Mesenchymal stem cell (in vitro differentiated cells and primary cell): ENCODE measurements at regions not wholly inside any gene's neighbourhood (a gene's known extent, or its start where the extent isn't known, plus 50 kb on each side); places are given as distances from the start of the nearest gene placed in this dataset.

Source experiments
- DNase-seq: peaks from one replicate; pipeline ENCODE4 v3.0.0-alpha.2; 2013
- H2AFZ ChIP-seq: one replicate; pipeline ENCODE4 v1.6.1; 2013; ENCODE audit warnings: low read depth, mild to moderate bottlenecking, control low read depth, inconsistent platforms, low read length, moderate library complexity
- H2AK5ac ChIP-seq: 2 replicates; pipeline ENCODE4 v1.6.1; 2013; ENCODE audit warnings: low read length, moderate library complexity, mild to moderate bottlenecking, inconsistent platforms; ENCODE audit not compliant: severe bottlenecking
- H2BK120ac ChIP-seq: one replicate; pipeline ENCODE4 v1.6.1; 2013; ENCODE audit warnings: low read depth, mild to moderate bottlenecking, inconsistent platforms, low read length, moderate library complexity
- H2BK12ac ChIP-seq, 2 experiments: one replicate each; pipeline ENCODE4 v1.6.1; 2013; ENCODE audit warnings: inconsistent platforms in 2 of 2, low read length in 2 of 2, mild to moderate bottlenecking in 2 of 2, moderate library complexity in 2 of 2, control low read depth in 1 of 2
- H2BK15ac ChIP-seq: one replicate; pipeline ENCODE4 v1.6.1; 2013; ENCODE audit warnings: mild to moderate bottlenecking, low read depth, inconsistent platforms; ENCODE audit not compliant: poor library complexity, severe bottlenecking
- H2BK5ac ChIP-seq: 2 replicates; pipeline ENCODE4 v1.6.1; 2013; ENCODE audit warnings: low read depth, mild to moderate bottlenecking, low read length, control low read depth, inconsistent platforms; ENCODE audit not compliant: poor library complexity, severe bottlenecking
- H3K14ac ChIP-seq, 2 experiments: one replicate each; pipeline ENCODE4 v1.6.1; 2013; ENCODE audit warnings: inconsistent platforms in 2 of 2, low read length in 2 of 2, control low read depth in 1 of 2, mild to moderate bottlenecking in 1 of 2, moderate library complexity in 1 of 2
- H3K18ac ChIP-seq, 2 experiments: one replicate each; pipeline ENCODE4 v1.6.1; 2013; ENCODE audit warnings: inconsistent platforms in 2 of 2, low read length in 2 of 2, control low read depth in 1 of 2, low read depth in 1 of 2, mild to moderate bottlenecking in 1 of 2
- H3K23ac ChIP-seq, 2 experiments: one replicate each; pipeline ENCODE4 v1.6.1; 2013; ENCODE audit warnings: inconsistent platforms in 2 of 2, low read length in 2 of 2, mild to moderate bottlenecking in 2 of 2, moderate library complexity in 2 of 2, control low read depth in 1 of 2
- H3K27ac ChIP-seq: 2 replicates; pipeline ENCODE4 v1.5.1; 2013; ENCODE audit warnings: mild to moderate bottlenecking, moderate library complexity, low read length, control low read depth, inconsistent platforms; ENCODE audit not compliant: poor library complexity, severe bottlenecking
- H3K27me3 ChIP-seq, 2 experiments: 2 replicates each; pipeline versions ENCODE4 v1.6.1 to v1.7.0; 2013; ENCODE audit warnings: low read length in 2 of 2, mild to moderate bottlenecking in 2 of 2, moderate library complexity in 2 of 2, control low read depth in 1 of 2, inconsistent platforms in 1 of 2; ENCODE audit not compliant: control insufficient read depth in 1 of 2, insufficient read depth in 1 of 2
- H3K36me3 ChIP-seq, 2 experiments: 2 replicates each; pipeline versions ENCODE4 v1.6.1 to v1.7.0; 2013; ENCODE audit warnings: low read length in 2 of 2, control low read depth in 1 of 2, inconsistent platforms in 1 of 2, low read depth in 1 of 2, mild to moderate bottlenecking in 1 of 2; ENCODE audit not compliant: insufficient read depth in 2 of 2, control insufficient read depth in 1 of 2
- H3K4ac ChIP-seq, 2 experiments: one replicate each; pipeline ENCODE4 v1.6.1; 2013; ENCODE audit warnings: inconsistent platforms in 2 of 2, low read length in 2 of 2, mild to moderate bottlenecking in 2 of 2, moderate library complexity in 2 of 2, control low read depth in 1 of 2, low read depth in 1 of 2
- H3K4me1 ChIP-seq: 2 replicates; pipeline ENCODE4 v1.6.1; 2013; ENCODE audit warnings: low read depth, low read length, control low read depth; ENCODE audit not compliant: control insufficient read depth, insufficient read depth
- H3K4me2 ChIP-seq: 2 replicates; pipeline ENCODE4 v1.6.1; 2013; ENCODE audit warnings: low read length, mild to moderate bottlenecking, inconsistent platforms; ENCODE audit not compliant: poor library complexity, severe bottlenecking
- H3K4me3 ChIP-seq, 2 experiments: 2 replicates each; pipeline versions ENCODE4 v1.5.1 to v1.7.0; 2013; ENCODE audit warnings: low read length in 2 of 2, mild to moderate bottlenecking in 2 of 2, control low read depth in 1 of 2, low read depth in 1 of 2; ENCODE audit not compliant: insufficient read depth in 1 of 2
- H3K79me1 ChIP-seq: replicated peaks from 2 replicates; pipeline ENCODE4 v1.6.1; 2013; ENCODE audit warnings: mild to moderate bottlenecking, control low read depth, low read length, inconsistent platforms; ENCODE audit not compliant: poor library complexity, severe bottlenecking
- H3K9ac ChIP-seq: 2 replicates; pipeline ENCODE4 v1.7.0; 2013; ENCODE audit warnings: mild to moderate bottlenecking, low read length, moderate library complexity
- H3K9me3 ChIP-seq: 2 replicates; pipeline ENCODE4 v1.7.0; 2013; ENCODE audit warnings: mild to moderate bottlenecking, low read length; ENCODE audit not compliant: control insufficient read depth
- H4K8ac ChIP-seq: one replicate; pipeline ENCODE4 v1.6.1; 2013; ENCODE audit warnings: inconsistent platforms, mild to moderate bottlenecking, low read length, moderate library complexity
- H4K91ac ChIP-seq: one replicate; pipeline ENCODE4 v1.6.1; 2013; ENCODE audit warnings: mild to moderate bottlenecking, low read length, inconsistent platforms
- WGBS: methylation state at CpG from one replicate; pipeline ENCODE4 v1.1.7; 2013; ENCODE audit warnings: mixed read lengths; 5-methylcytosine and 5-hydroxymethylcytosine counted together

DNA sequence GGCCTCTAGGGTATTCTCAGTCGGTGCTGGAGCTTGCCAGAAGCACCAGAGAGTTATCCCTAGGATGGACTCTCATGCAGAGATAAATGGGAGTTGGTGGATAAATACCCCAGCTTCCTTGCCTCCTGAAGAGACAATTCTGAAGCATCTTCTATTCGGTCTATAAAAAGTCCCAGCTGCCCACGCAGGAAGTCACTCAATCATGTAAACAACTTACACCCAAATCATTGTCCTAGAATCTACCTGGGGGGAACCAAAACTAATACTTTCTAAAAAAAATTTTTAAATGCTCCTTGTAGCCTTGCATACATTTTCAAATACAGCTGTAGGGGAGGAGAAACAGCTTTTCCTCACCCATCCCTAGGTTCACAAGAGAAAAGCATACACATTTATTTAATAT is 66.6 kb upstream of the ELAC2 start:
- H3K36me3 ChIP-seq = no peaks in the 10 kb centered on the region
- no peak overlapping the region for H2BK120ac ChIP-seq
- peaks cover 0 to 28% of the 10 kb centered on the region in 2 experiments for H3K27me3 ChIP-seq
- no peak overlapping the region for H3K18ac ChIP-seq
- H3K4ac ChIP-seq = no peak overlapping the region
- H2AFZ ChIP-seq = no peak overlapping the region
- no peak overlapping the region for H2BK15ac ChIP-seq
- no peak overlapping the region for H4K8ac ChIP-seq
- H3K9ac ChIP-seq = no peak overlapping the region
- no peak overlapping the region for H3K14ac ChIP-seq
- H3K79me1 ChIP-seq = no peaks in the 10 kb centered on the region
- H3K23ac ChIP-seq = no peak overlapping the region
- H4K91ac ChIP-seq = no peak overlapping the region
- H3K4me2 ChIP-seq = no peak overlapping the region
- H3K4me3 ChIP-seq = no peak overlapping the region
- H3K9me3 ChIP-seq = no peaks in the 10 kb centered on the region
- no peak overlapping the region for H2AK5ac ChIP-seq
- 57% methylated on average over 3 of the region's 3 CpGs for WGBS
- no peak for DNase-seq
- H2BK12ac ChIP-seq = no peak overlapping the region
- H2BK5ac ChIP-seq = no peak overlapping the region
- no peaks in the 10 kb centered on the region for H3K4me1 ChIP-seq
- no peak overlapping the region for H3K27ac ChIP-seq

DNA sequence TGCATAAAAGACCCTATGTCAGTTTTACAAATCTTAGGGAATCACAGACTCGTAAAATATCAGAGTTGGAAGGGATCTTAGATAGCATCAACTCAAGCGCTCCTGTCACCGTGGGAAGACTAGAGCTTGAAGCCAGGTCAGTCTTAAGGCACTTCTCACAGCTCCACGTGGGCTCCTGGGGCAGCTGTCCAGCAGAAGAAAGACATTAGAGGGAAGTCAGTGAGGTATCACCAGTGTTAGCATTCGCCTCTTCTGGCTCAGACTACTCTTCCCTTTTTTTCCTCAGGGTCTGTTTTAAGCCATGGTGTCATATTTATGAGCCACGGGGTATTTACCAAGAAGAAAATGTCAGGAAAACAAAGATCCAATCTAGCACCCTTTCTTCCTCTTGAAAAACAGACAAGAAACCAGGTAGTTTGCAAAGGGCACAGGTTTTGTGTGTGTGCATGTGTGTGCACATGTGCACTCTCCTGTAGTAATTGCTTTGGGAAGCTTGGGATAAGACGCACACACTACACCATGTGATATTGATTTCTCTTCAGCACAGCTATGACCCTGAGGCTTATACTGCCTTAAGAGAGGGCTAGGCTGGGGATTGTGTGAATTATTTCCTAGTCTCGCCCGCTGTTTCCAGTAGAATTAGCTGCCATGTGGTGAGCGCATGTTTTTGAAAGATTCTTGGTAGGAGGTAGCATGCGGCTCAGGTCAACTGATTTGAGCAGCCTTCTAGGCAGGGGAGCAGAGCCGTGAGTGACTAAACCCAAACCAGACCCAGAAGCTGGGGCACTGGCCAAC is 61.0 kb upstream of the ELAC2 start:
- Histone ChIP-seq H3K79me1 (no peaks in the 10 kb centered on the region), H3K4ac (no peak overlapping the region), H2AK5ac (no peak overlapping the region), H4K91ac (no peak overlapping the region), H3K14ac (no peak overlapping the region), H3K36me3 (no peaks in the 10 kb centered on the region), H3K23ac (no peak overlapping the region), H2BK12ac (no peak overlapping the region), H3K27me3 (peaks cover 0 to 28% of the 10 kb centered on the region in 2 experiments), H2AFZ (no peak overlapping the region), H3K9ac (no peak overlapping the region), H3K4me3 (no peak overlapping the region), H4K8ac (no peak overlapping the region), H2BK15ac (no peak overlapping the region), H3K9me3 (no peaks in the 10 kb centered on the region), H3K4me2 (no peak overlapping the region), H2BK120ac (no peak overlapping the region), H3K18ac (no peak overlapping the region), H2BK5ac (no peak overlapping the region), H3K4me1 (no peaks in the 10 kb centered on the region), H3K27ac (no peak overlapping the region)
- no peak for DNase-seq
- WGBS = 70% methylated on average over 11 of the region's 12 CpGs

DNA sequence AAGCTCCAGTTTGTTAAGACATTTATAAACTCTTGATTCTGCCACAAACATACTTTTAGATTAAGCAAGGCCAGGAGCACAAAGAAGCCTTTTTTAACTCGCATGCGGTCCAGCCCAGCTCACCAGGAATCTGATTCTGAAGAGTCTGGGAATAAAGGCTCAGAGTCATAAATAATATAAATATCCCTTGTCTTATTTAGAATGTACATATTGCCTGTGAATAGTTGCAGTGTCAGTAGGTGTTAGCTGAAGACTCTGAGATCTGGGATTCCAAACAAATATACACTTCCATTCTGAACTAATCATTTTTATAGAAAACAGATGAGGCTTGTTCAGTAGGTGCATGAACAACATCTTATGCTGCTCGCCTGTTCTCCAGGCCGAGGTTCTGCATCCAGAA is 59.1 kb upstream of the ELAC2 start:
- H3K27ac ChIP-seq = no peak overlapping the region
- H3K79me1 ChIP-seq = no peaks in the 10 kb centered on the region
- no peaks in the 10 kb centered on the region for H3K4me1 ChIP-seq
- H4K91ac ChIP-seq = no peak overlapping the region
- no peak for DNase-seq
- H3K36me3 ChIP-seq = no peaks in the 10 kb centered on the region
- no peak overlapping the region for H2BK120ac ChIP-seq
- H2AFZ ChIP-seq = no peak overlapping the region
- H3K4ac ChIP-seq = no peak overlapping the region
- no peak overlapping the region for H2AK5ac ChIP-seq
- no peak overlapping the region for H3K23ac ChIP-seq
- WGBS = 100% methylated on average over 2 of the region's 4 CpGs
- H3K4me3 ChIP-seq = no peak overlapping the region
- H3K27me3 ChIP-seq = peaks cover 0 to 18% of the 10 kb centered on the region in 2 experiments
- no peak overlapping the region for H3K4me2 ChIP-seq
- H3K18ac ChIP-seq = no peak overlapping the region
- H4K8ac ChIP-seq = no peak overlapping the region
- H2BK5ac ChIP-seq = no peak overlapping the region
- no peaks in the 10 kb centered on the region for H3K9me3 ChIP-seq
- no peak overlapping the region for H2BK15ac ChIP-seq
- no peak overlapping the region for H2BK12ac ChIP-seq
- no peak overlapping the region for H3K14ac ChIP-seq
- no peak overlapping the region for H3K9ac ChIP-seq

DNA sequence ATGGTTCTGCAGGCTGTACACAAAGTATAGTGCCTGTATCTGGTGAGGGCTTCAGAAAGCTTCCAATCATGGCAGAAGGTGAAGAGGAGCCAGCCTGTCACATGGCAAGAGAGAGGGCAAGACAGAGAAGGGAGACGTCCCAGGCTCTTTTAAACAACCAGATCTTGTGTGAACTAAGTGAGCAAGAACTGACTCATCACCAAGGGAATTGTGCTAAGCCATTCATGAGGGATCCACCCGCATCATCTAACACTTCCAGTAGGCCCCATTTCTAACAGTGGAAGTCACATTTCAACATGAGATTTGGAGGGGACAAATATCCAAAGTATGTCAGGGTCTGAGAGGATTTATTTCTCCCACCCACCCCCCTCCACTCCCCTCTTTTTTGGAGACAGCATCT is 56.2 kb upstream of the ELAC2 start:
- Histone ChIP-seq H4K91ac (no peak overlapping the region), H3K18ac (no peak overlapping the region), H2BK12ac (no peak overlapping the region), H2BK15ac (no peak overlapping the region), H2BK5ac (no peak overlapping the region), H3K4me3 (peak overlapping the region in 1 of 2 experiments; percentile 39), H3K4ac (no peak overlapping the region), H3K9ac (no peak overlapping the region), H3K36me3 (no peaks in the 10 kb centered on the region), H2AK5ac (no peak overlapping the region), H3K4me1 (no peaks in the 10 kb centered on the region), H3K79me1 (no peaks in the 10 kb centered on the region), H3K27me3 (peaks cover 0 to 22% of the 10 kb centered on the region in 2 experiments), H3K14ac (no peak overlapping the region), H3K9me3 (no peaks in the 10 kb centered on the region), H3K27ac (no peak overlapping the region), H3K23ac (no peak overlapping the region), H3K4me2 (no peak overlapping the region), H2BK120ac (no peak overlapping the region), H4K8ac (no peak overlapping the region), H2AFZ (no peak overlapping the region)
- 13% methylated on average over 1 of the region's 2 CpGs for WGBS
- DNase-seq = peak; percentile 3
